CD4-positive, alpha-beta T cell treated with Interleukin-21 for 1 hour (primary cell): ENCODE measurements at regions not wholly inside any gene's neighbourhood (a gene's known extent, or its start where the extent isn't known, plus 50 kb on each side); places are given as distances from the start of the nearest gene placed in this dataset.
"Not testable (repeated sequence)": the region's sequence is repeated elsewhere in the genome, so short reads cannot be mapped to it uniquely, and the experiment has no call there.

Source experiments
- DNase-seq: peaks from one replicate; pipeline ENCODE4 v3.0.0-alpha.2; 2020

DNA sequence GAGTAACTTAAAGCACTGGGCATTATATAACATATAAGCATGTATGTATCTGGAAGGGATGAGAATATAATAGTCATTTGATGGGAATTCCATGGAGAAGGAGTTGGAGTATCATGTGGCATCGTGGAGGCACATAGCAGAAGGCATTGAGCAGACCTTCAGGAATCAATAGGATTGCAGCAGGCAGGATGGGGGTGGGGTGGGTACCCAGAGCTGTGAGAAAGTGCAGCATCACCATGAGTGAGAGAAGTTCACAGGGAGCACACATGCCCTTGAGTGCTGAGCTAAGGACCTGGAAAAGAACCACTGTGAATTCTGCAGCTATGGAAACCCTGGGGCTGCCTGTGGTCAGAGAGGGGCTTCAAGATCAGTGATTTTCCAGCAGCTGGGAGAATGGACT, 57.3 kb downstream of the MED10 start:
- DNase-seq, result no peak

DNA sequence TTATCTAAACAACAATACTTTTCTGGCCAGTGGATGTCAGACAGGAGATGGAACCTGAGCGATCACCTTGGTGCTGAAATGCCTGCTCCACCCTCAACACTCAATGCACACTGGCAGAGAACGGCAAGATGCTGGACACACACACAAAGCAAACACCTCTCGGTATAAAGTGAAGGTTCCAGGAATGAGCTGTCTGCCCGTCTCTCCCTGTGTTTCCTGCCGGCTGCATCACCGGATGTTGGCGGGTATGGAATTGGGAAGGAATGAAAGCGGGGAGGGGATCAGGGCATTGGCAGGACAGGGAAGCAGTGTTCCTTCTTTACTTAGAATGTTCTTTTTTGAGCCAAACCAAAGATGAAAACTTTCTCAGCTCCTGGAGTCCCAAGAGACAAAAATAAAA, 59.2 kb downstream of the MED10 start:
- DNase-seq, result no peak

DNA sequence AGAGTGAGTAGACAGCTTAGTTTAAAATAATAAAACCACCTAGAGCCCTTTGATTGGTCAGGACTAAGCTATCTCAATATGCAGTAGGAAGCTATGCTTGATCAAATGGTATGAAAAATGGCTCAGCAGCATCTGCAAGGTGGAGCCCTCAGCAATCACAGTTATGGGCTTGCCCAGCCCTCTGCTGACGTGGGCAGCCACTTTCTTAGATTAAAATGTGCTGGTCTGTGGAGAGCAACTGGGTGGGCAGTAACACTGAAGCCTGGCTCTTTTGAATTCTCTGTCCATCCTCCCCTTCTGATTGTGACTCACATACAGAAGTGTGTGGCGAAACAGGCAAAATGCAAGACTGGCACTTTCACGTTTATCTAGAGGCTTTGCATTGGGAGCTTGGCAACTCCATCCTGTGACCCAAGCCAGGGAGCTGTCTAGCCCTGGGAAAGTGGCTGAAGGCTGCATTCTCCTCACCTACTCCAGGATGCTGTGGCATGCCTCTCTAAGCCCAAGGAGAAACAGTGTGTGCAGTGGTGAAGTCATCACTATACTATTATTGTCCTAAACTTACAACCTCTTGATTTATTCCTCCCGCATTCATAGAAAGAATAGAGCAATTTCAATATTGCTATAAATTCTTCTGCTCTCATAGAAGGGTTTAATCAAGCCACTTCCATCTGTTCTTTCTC, 61.1 kb downstream of the MED10 start:
- no peak for DNase-seq

DNA sequence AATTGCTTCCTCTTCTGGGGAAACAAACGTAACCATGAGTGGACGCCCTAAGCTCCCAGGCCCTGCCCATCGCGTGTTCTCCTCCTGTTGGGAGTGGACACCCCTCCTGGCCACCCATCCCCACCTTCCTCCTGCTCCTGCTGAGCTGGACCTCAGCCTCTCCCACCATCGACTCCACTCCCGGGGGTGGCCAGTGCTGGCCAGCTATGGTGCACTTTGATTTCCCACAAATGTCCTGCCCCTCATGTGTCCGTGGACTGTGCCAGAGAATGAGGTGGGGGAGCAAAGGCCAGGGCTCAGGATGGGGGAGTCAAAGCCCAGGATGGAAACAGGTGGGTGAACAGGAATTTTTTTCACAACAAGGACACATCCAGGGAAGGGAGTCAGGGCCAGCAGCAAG, 62.8 kb downstream of the MED10 start:
- no peak for DNase-seq

DNA sequence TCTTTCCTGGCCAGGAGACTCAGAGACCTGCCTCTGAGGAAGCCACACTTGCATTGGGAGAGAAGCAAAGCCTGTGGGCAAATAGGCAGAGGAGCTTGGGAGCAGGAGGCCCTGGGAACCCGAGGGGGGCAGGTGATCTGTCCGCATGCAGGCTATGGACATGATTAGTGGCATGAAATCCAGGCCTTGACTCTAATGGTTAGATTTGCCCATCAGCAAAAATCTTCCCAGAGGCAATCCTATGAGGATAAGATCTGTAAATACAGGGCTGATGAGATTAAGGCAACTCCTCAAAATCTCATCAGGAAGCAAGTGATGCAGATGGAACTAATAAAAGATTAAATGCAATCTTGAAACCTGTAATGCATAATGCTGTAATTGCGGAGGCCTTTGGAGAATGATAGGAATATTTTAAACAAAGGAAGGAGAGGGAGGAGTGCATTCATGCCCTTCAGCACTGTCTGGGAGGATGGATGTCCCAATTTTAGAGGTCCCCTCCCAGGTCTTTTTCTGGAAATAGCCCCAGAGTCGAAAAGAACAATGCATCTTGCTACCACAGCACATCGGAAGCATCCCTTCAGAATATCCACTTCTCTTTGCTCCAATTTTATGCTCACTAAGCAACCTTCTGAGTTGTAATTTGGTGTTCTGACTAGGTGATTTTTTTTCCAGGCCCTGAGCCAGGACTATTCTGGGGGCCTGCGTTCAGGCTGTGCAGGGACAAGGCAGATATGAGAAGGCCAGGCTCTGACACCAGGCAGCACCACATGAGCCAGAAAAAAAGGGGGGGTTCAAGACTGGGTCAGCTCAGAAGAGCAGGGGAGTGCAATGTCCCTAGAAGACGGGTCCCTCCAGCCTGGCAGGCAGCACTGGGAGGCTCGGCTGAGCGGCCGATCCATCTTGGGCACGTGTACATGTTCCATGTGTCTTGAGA, 66.5 kb downstream of the MED10 start:
- DNase-seq, result no peak

DNA sequence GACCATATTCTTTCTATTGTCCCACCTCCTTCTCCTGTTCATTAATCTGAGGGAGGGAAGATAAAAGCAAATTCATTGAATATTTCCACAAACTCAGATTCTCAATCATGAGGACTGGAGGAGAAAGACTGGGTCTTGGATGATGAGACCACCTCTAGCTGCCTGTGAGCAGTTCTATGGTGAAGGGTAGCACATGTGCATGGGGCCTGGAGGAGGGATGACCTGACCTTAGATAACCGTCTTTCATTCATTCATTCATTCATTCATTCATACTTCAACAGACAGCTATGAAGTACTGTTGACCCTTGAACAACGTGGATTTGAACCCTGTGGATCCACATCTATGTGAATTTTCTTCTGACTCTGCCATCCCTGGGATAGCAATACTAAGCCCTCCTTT, 68.4 kb downstream of the MED10 start:
- DNase-seq, result no peak

DNA sequence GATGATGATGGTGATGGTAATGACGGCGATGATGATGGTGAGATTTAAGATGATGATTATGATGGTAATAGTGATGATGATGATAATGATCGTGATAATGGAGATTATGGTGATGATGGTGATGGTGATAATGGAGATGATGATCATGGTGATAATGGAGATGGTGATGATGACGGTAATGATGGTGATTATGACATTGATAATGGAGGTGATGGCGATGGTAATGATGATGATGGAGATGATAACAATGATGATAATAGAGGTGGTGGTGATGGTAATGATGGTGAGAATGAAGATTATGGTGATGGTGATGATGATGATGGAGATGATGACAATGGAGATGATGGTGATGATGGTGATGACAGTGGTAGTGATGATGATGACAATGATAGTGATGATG, 69.7 kb downstream of the MED10 start:
- no peak for DNase-seq

DNA sequence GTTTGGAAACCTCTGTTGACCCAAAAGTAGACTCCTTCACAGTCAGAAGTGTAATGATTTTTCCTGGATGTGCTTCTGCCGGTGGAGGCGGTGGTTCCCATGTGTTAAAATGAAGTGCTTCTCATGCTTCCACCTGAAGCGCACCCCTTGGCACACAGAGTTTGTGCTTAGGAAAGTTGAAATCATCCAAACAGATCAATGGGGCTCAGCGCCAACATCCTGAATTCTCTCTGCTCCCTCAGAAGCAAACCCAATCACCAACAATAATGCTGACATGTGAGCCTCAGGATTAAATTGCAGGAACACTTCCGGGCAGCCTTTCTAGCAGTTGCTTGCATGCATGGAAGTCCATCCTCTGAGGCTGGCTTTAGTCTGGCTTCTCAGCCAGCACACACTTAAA, 71.0 kb downstream of the MED10 start:
- no peak for DNase-seq

DNA sequence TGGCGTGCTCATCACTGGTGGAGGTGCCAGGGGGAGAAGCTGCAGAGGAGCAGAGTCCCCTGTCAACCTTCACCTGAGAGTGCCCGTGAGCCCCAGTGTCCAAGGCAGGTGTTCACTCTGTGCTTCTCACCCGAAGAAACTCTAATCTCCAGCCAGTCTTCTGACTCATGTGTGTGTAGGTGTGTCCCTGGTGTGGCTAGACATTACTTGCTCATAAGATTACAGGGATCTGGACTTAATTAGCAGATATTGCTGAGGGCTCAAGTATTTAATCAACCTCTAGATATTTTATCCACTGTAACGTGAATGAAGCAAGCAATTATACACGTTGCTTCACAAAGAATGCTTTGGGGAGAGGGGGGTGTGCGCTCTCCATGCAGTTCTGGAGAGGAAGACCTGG, 72.5 kb downstream of the MED10 start:
- DNase-seq, result no peak

DNA sequence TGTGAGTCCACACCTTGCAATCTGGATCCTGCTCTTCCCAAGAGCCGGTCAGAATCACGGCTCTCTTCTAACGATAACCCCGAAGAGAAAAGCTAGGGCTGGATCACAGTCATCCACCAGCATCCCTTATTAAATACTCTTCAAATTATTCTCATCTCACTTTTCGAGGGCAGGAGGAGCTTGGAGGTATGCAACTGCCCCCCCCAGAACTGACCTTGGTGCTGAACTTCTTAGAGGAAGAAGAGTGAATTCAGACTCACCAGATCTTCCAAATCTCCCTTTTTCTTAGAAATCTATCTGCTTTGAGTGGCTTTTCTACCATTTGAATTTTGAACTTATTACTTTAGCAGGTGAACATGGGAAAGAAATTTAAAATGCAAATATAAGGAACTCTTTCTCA, 75.7 kb downstream of the MED10 start:
- no peak for DNase-seq

DNA sequence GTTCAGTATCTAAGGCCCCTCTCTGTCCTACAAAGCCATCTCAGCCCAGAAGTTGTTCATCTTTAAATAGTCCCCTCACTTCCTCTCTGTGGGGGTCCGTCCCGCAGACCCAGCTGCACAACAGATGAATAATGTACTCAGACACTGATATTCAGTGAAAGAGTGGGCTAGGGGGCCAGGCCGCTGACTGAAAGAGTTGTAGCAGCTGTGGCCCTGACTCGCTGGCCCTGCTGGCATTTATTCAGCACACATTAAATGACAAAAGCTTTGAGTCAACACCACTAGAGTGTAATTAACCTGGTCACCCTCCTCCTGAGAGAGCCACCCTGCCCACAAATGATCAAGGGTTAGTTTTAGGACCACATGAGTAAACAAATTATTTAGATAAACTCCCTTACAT, 76.3 kb downstream of the MED10 start:
- no peak for DNase-seq

DNA sequence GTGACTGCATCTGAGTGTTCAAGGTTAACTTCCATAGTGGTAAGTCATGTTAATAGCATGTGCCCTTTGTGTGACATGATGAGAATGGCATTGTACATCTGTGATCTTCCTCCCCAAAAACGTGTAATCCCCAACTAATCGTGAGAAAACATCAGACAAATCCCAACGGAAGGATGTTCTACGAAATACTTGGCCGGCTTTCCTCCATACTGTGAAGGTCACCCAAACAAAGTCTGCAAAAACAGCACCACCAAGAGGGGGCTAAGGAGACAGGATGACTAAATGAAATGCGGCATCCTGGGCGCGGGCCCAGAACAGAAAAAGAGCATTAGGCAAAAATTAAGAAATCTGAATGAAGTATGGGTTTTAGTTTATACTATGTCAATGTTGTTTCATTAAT, 81.8 kb downstream of the MED10 start:
- no peak for DNase-seq

DNA sequence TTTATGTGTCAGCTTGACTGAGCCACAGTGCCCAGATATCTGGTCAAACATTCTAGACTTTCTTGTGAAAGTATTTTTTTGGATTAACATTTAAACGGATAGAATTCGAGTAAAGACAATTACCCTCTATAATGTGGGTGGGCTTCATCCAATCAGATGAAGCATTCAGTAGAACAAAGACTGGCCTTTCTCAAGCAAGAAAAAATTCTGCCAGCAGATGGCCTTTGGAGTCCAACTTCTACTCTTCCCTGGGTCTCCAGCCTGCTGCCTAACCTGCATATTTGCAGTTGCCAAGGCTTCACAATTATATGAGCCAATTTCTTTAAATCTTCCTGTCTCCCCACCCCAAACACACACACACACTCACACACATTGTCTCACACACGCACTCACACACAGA, 86.4 kb downstream of the MED10 start:
- DNase-seq, result peak; percentile 33

DNA sequence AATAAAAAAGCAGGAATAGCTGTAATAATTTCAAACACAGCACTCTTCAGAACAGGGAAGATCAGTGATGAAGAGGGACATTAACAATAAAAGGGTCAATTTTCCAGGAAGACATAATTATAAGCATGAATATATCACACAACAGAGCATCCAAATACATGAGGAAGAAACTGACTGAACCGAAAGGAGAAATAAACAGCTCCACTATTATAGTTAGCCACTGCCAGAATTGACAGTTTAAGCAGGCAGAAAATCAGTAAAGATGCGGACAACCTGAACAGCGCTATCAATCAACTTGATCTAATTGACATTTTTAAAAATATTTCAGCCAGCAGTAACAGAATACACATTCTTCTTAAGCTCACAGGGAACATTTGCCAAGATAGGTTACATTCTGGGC, 89.1 kb downstream of the MED10 start:
- no peak for DNase-seq

DNA sequence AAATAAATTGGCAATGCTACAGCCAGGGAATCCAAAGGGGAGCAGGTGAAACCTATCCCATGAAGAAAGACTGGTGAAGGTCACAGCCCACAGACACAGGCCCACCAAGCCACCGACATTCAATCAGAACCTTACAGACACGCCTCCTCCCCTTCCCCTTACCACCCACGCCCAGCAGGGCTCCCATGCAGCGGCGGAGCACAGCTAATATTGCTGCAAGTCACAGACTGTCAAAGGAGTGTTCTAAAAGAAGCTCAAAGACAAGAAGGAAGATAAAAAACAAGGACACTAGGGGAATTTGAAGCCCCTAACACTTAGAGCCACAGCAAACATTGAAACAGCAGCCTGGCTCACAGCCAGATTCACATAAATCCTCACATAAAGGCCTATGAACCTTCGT, 91.2 kb downstream of the MED10 start:
- DNase-seq, result no peak

DNA sequence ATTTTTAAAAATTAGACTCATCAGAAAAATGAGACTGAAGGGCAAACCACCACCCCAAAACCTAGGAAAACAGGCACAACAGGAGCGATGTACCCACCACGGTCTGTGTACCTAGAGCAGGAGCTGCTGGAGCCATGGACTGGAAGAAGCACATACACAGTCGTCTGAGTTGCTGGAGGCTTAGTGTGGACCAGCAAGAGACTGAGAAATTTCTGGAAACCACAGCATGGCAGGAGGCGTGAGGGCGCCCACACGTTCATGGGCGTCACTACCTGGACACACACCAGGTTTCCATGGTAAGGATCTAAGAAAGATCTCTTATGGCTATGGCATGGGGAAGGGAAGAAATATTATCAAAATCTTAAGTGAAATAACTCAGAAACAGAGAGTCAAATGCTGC, 91.9 kb downstream of the MED10 start:
- DNase-seq, result no peak

DNA sequence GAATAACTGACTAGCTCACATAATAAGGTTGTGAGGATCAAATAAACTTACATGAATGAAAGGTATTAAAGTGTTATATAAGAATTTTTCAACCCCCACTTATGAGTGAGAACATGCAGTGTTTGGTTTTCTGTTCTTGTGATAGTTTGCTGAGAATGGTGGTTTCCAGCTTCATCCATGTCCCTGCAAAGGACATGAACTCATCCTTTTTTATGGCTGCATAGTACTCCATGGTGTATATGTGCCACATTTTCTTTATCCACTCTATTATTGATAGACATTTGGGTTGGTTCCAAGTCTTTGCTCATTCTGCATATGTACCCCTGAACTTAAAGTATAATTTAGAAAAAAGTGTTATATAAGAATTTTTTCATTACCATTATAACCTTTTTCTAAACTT, 93.9 kb downstream of the MED10 start:
- DNase-seq, result not testable (repeated sequence)

DNA sequence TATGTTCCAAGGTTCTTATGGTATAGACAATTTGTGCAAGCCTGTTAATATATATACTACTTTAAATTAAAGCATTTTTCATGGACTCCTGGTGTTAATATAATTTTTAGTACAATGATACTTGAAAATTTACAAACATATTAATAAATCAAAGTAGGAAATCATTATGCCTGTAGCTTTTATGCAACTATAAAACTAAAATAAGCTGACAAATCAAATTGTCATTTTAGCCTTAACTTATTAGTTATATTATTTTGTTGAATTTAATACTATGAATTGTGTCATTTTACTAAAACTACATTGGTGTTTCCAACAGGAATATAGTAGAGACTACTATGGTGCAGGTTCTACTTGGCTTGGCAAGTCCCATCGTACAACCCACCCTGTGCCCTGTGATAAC, 96.0 kb downstream of the MED10 start:
- no peak for DNase-seq

DNA sequence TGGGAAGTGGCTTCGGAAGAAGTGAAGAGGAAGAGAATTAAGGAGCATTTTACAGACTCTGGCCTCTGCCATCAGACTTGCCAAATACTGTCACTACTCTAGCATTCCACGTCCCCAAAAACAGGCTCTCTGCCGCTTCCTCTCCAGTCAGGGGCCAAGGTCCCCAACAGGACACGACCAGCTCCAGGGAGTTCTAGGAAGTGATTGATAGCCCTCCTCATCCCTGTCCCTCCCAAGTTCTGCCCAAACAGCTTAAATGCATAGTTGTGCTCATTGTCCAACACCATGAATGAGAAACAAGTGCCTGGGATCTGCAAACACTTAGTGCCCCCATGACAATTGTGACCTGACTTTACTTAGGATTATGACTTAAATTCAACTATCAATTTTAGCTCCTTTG, 96.5 kb downstream of the MED10 start:
- DNase-seq, result no peak

DNA sequence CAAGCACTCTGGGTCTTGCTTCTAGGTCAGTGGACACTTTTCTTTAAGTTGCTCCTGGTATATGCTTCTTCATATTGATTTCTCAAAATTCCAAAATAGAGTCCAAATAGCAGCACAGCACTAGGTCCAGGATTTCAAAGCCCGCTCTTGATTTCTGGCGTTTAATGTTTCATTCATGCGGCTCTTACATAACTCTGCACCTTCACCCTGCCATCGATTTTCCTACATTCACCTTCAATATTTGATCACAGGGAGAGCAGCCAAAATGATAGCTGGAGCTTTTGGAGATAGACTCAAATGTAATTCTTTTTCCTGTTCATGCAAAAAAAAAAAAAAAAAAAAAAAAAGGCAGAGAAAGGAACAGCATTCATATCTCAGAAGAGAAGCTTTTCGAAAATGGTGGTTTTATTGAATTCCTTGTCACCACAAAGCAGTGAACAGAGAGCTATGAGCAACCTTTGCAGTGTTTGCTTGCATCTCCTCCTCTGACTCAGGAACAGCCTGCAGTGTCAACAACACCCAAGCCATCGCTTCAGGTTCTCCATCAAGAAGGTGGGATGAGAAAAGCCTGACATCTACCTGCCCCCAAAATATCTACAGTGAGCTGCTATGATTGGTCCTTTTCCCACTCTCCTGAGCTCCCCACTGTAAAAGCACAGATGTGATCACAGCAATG, 97.8 kb downstream of the MED10 start:
- DNase-seq, result no peak

DNA sequence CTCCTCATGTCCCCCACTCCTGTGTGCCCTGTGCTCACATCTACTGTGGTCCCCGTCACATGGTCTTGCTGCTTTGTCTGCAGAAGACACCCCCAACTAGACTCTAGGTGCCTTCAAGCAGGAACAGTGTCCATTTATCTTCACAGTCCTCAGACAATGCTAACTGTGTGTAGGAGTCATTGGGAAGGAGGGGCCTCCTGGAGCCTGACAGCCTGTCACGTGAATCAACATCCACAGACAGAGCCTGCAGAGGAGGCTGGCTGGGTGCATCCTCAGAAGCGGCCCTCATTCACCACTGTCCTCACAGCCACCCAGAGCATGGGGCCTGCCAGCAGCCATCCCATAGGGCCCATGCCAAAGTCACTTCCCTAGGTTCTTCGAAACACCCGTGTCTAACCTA, 98.7 kb downstream of the MED10 start:
- DNase-seq, result no peak

DNA sequence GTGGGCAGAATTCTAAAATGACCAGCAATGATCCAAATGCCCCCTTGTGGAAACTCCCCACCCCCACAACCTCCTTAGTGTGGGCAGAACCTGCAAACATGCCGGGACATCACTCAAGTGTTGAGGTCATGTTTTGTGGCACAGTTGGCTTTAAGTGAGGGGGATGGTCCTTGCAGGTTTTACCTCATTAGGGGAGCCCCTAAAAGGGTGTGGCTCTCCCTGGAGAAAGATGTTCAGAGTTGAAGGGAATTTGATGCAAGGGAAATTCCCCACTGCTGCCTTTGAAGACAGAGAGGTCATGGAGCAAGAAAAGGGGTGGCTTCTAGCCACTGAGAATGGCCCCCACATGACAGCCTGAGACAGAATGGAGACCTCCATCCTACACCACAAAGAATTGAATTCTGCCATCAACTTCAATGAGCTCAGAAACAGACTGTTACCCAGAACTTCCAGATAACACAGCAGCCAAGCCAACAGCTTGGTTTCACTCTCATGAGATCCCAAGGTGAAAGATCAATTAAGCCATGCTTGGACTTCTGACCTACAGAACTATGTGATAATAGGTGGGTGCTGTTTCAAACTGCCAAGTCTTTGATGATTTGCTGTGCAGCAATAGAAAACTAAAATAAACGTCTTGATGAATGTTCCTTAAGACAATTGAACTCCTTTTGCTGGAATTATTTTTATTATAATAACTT, 103.4 kb downstream of the MED10 start:
- no peak for DNase-seq

DNA sequence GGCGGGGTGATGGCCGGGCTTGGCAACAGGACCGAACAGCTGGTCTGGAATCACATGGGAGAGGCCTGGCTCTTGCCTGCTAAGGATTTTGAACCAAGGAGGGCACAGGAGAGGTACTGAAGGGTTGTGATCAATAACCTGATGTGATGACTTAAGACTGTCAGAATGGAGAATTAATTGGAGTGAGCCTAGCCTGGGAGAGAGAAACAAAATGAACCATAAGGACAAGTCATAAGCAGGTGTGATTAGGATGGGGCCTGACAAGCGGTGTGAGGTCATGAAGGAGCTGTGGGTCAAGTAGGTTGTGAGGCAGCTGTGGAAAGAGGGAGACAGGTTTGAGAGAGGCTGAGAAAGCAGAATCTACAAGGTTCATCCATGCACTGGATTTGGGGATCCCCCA, 104.6 kb downstream of the MED10 start:
- no peak for DNase-seq
